H9 (cell line): ENCODE measurements at regions not wholly inside any gene's neighbourhood (a gene's known extent, or its start where the extent isn't known, plus 50 kb on each side); places are given as distances from the start of the nearest gene placed in this dataset.

ENCODE experiments used
- DNase-seq: peaks from one replicate; pipeline ENCODE4 v3.0.0-alpha.2; 2017
- H2AFZ ChIP-seq: one replicate; pipeline ENCODE4 v1.6.1; 2013; ENCODE audit warnings: mild to moderate bottlenecking, low read length, control low read depth, moderate library complexity
- H2AK5ac ChIP-seq: 2 replicates; pipeline ENCODE4 v1.6.1; 2013; ENCODE audit warnings: low read length, control low read depth, mixed read lengths; ENCODE audit not compliant: insufficient read length
- H2BK120ac ChIP-seq: one replicate; pipeline ENCODE4 v1.6.1; 2013; ENCODE audit warnings: low read depth, mild to moderate bottlenecking, low read length, control low read depth, inconsistent platforms; ENCODE audit not compliant: poor library complexity, severe bottlenecking
- H2BK12ac ChIP-seq: 2 replicates; pipeline ENCODE4 v1.6.1; 2013; ENCODE audit warnings: low read length, control low read depth, mixed read lengths, low read depth; ENCODE audit not compliant: insufficient read length
- H2BK15ac ChIP-seq: 2 replicates; pipeline ENCODE4 v1.6.1; 2013; ENCODE audit warnings: low read depth, low read length, control low read depth
- H2BK20ac ChIP-seq: one replicate; pipeline ENCODE4 v1.6.1; 2013; ENCODE audit warnings: low read depth, mild to moderate bottlenecking, low read length, control low read depth, inconsistent platforms; ENCODE audit not compliant: poor library complexity, severe bottlenecking
- H2BK5ac ChIP-seq: 2 replicates; pipeline ENCODE4 v1.6.1; 2013; ENCODE audit warnings: low read length, control low read depth, mixed read lengths; ENCODE audit not compliant: insufficient read length
- H3K14ac ChIP-seq: 2 replicates; pipeline ENCODE4 v1.6.1; 2013; ENCODE audit warnings: low read length, control low read depth; ENCODE audit not compliant: insufficient read depth
- H3K18ac ChIP-seq: 2 replicates; pipeline ENCODE4 v1.6.1; 2013; ENCODE audit warnings: low read depth, mild to moderate bottlenecking, mixed read lengths, low read length, control low read depth; ENCODE audit not compliant: insufficient read length
- H3K23ac ChIP-seq: 2 replicates; pipeline ENCODE4 v1.6.1; 2013; ENCODE audit warnings: low read length, control low read depth, mixed read lengths, low read depth; ENCODE audit not compliant: insufficient read length
- H3K23me2 ChIP-seq: 2 replicates; pipeline ENCODE4 v1.6.1; 2013; ENCODE audit warnings: low read depth, mild to moderate bottlenecking, mixed read lengths, low read length, control low read depth; ENCODE audit not compliant: insufficient read length, poor library complexity, severe bottlenecking
- H3K27ac ChIP-seq: 2 replicates; pipeline ENCODE4 v1.5.1; 2013; ENCODE audit warnings: low read length, control low read depth, mixed read lengths, low read depth; ENCODE audit not compliant: insufficient read length
- H3K27me3 ChIP-seq: 2 replicates; pipeline ENCODE4 v1.6.1; 2013; ENCODE audit warnings: low read length, control low read depth, inconsistent platforms; ENCODE audit not compliant: insufficient read depth
- H3K4ac ChIP-seq: 2 replicates; pipeline ENCODE4 v1.6.1; 2013; ENCODE audit warnings: low read depth, mild to moderate bottlenecking, control low read depth, inconsistent platforms, low read length, moderate library complexity
- H3K4me1 ChIP-seq: 2 replicates; pipeline ENCODE4 v1.6.1; 2013; ENCODE audit warnings: low read length, control low read depth, inconsistent platforms; ENCODE audit not compliant: insufficient read depth
- H3K4me2 ChIP-seq: 2 replicates; pipeline ENCODE4 v1.6.1; 2013; ENCODE audit warnings: low read length, control low read depth, mixed read lengths; ENCODE audit not compliant: insufficient read length, insufficient read depth
- H3K56ac ChIP-seq: 2 replicates; pipeline ENCODE4 v1.6.1; 2013; ENCODE audit warnings: low read depth, mild to moderate bottlenecking, mixed read lengths, low read length, control low read depth; ENCODE audit not compliant: insufficient read length
- H3K79me1 ChIP-seq: 2 replicates; pipeline ENCODE4 v1.6.1; 2013; ENCODE audit warnings: low read depth, mild to moderate bottlenecking, moderate library complexity, low read length, control low read depth, inconsistent platforms; ENCODE audit not compliant: insufficient read depth, poor library complexity, severe bottlenecking
- H3K79me2 ChIP-seq: 2 replicates; pipeline ENCODE4 v1.6.1; 2013; ENCODE audit warnings: low read length, control low read depth, inconsistent platforms; ENCODE audit not compliant: insufficient read depth
- H3K9ac ChIP-seq: 2 replicates; pipeline ENCODE4 v1.6.1; 2013; ENCODE audit warnings: low read length, control low read depth, mixed read lengths; ENCODE audit not compliant: insufficient read length; ENCODE audit errors: extremely low read depth
- H3K9me3 ChIP-seq: one replicate; pipeline ENCODE4 v1.6.1; 2013; ENCODE audit warnings: low read depth, low read length, inconsistent platforms; ENCODE audit not compliant: control insufficient read depth
- H3T11ph ChIP-seq: one replicate; pipeline ENCODE4 v1.6.1; 2013; ENCODE audit warnings: mild to moderate bottlenecking, low read length, control low read depth, inconsistent platforms
- H4K20me1 ChIP-seq: one replicate; pipeline ENCODE4 v1.6.1; 2013; ENCODE audit not compliant: control insufficient read depth, insufficient read length, insufficient read depth
- H4K5ac ChIP-seq: 2 replicates; pipeline ENCODE4 v1.6.1; 2013; ENCODE audit warnings: low read depth, mild to moderate bottlenecking, mixed read lengths, low read length, control low read depth; ENCODE audit not compliant: insufficient read length
- H4K8ac ChIP-seq: replicated peaks from 2 replicates; pipeline ENCODE4 v1.6.1; 2013; ENCODE audit warnings: low read length, control low read depth, mixed read lengths, low read depth; ENCODE audit not compliant: insufficient read length
- H4K91ac ChIP-seq: 2 replicates; pipeline ENCODE4 v1.6.1; 2013; ENCODE audit warnings: low read depth, mild to moderate bottlenecking, moderate library complexity, mixed read lengths, low read length, control low read depth; ENCODE audit not compliant: insufficient read length
- H3K27ac Mint-ChIP-seq, 3 experiments: 2 replicates in 2 of 3; 3 replicates in 1 of 3; pipeline ENCODE4 v1.8.0; 2020 to 2021; ENCODE audit warnings: mixed read lengths in 3 of 3, mild to moderate bottlenecking in 1 of 3, moderate library complexity in 1 of 3
- H3K27me3 Mint-ChIP-seq: 2 replicates; pipeline ENCODE4 v1.8.0; 2021; ENCODE audit warnings: low read depth, mild to moderate bottlenecking, moderate library complexity, mixed read lengths
- H3K36me3 Mint-ChIP-seq, 3 experiments: 2 replicates in 2 of 3; 3 replicates in 1 of 3; pipeline ENCODE4 v1.8.0; 2020 to 2021; ENCODE audit warnings: low read depth in 3 of 3, mixed read lengths in 3 of 3; ENCODE audit not compliant: insufficient read depth in 1 of 3
- H3K4me1 Mint-ChIP-seq, 2 experiments: 2 replicates each; pipeline ENCODE4 v1.8.0; 2020; ENCODE audit warnings: mixed read lengths in 2 of 2
- H3K4me3 Mint-ChIP-seq, 2 experiments: 2 replicates in 1 of 2; 3 replicates in 1 of 2; pipeline ENCODE4 v1.8.0; 2020 to 2021; ENCODE audit warnings: mild to moderate bottlenecking in 2 of 2, mixed read lengths in 2 of 2, moderate library complexity in 1 of 2
- H3K9me3 Mint-ChIP-seq, 2 experiments: 2 replicates in 1 of 2; 3 replicates in 1 of 2; pipeline ENCODE4 v1.8.0; 2020; ENCODE audit warnings: mild to moderate bottlenecking in 2 of 2, mixed read lengths in 2 of 2, moderate library complexity in 1 of 2
- WGBS: extraction: QIAGEN DNeasy Blood & Tissue Kit; methylation state at CpG from one replicate; pipeline ENCODE4 v1.1.7; 2013; ENCODE audit warnings: missing lambda C conversion rate, low lambda C conversion rate, mixed read lengths; ENCODE audit not compliant: insufficient read length; ENCODE audit errors: extremely low coverage; 5-methylcytosine and 5-hydroxymethylcytosine counted together
- TF ChIP-seq, protein P1 (sequence below): fragments of 200-600 bp; sonication (generic); conservative IDR thresholded peaks from 3 replicates; pipeline ENCODE4 v1.8.0; 2021; ENCODE audit warnings: antibody characterized with exemption, mild to moderate bottlenecking

GRCh38 chr4:175351473-175351872 is 433.3 kb downstream of the ADAM29 start:
- H4K20me1 ChIP-seq: no peaks in the 10 kb centered on the region
- H3K9ac ChIP-seq: no peak overlapping the region
- no peak overlapping the region for H3K4ac ChIP-seq
- no peak overlapping the region for H4K91ac ChIP-seq
- H3K4me1 Mint-ChIP-seq: no peaks in the 10 kb centered on the region
- H3K36me3 Mint-ChIP-seq: no peaks in the 10 kb centered on the region
- H3K27ac Mint-ChIP-seq: no peak overlapping the region
- H3K4me3 Mint-ChIP-seq: no peak overlapping the region
- no peaks in the 10 kb centered on the region for H3K23me2 ChIP-seq
- no peaks in the 10 kb centered on the region for H3K9me3 ChIP-seq
- no peak overlapping the region for H2BK20ac ChIP-seq
- no peak overlapping the region for H4K5ac ChIP-seq
- no peaks in the 10 kb centered on the region for H3K79me2 ChIP-seq
- no peaks in the 10 kb centered on the region for H3K27me3 ChIP-seq
- no peak overlapping the region for H3K18ac ChIP-seq
- H3K4me2 ChIP-seq: no peak overlapping the region
- no peak overlapping the region for H3K14ac ChIP-seq
- no peak overlapping the region for H3K27ac ChIP-seq
- H3K4me1 ChIP-seq: no peaks in the 10 kb centered on the region
- H2AFZ ChIP-seq: no peak overlapping the region
- no peaks in the 10 kb centered on the region; a peak in 1 of 5 replicates for H3K9me3 Mint-ChIP-seq
- H2BK12ac ChIP-seq: no peak overlapping the region
- DNase-seq: no peak
- H3K79me1 ChIP-seq: no peaks in the 10 kb centered on the region
- H2BK120ac ChIP-seq: no peak overlapping the region
- no peaks in the 10 kb centered on the region for H3K27me3 Mint-ChIP-seq
- H3K23ac ChIP-seq: no peak overlapping the region
- no peak overlapping the region for H3K56ac ChIP-seq
- H2AK5ac ChIP-seq: no peak overlapping the region
- no CpG with 5 or more reads among the region's 2 CpGs for WGBS
- H2BK5ac ChIP-seq: no peak overlapping the region
- TF ChIP-seq, protein P1, sequence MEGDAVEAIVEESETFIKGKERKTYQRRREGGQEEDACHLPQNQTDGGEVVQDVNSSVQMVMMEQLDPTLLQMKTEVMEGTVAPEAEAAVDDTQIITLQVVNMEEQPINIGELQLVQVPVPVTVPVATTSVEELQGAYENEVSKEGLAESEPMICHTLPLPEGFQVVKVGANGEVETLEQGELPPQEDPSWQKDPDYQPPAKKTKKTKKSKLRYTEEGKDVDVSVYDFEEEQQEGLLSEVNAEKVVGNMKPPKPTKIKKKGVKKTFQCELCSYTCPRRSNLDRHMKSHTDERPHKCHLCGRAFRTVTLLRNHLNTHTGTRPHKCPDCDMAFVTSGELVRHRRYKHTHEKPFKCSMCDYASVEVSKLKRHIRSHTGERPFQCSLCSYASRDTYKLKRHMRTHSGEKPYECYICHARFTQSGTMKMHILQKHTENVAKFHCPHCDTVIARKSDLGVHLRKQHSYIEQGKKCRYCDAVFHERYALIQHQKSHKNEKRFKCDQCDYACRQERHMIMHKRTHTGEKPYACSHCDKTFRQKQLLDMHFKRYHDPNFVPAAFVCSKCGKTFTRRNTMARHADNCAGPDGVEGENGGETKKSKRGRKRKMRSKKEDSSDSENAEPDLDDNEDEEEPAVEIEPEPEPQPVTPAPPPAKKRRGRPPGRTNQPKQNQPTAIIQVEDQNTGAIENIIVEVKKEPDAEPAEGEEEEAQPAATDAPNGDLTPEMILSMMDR: no peak
- H3T11ph ChIP-seq: no peak overlapping the region
- H2BK15ac ChIP-seq: no peak overlapping the region
- H4K8ac ChIP-seq: no peak overlapping the region
